ENCODE measurements at regions not wholly inside any gene's neighbourhood (a gene's known extent, or its start where the extent isn't known, plus 50 kb on each side); places are given as distances from the start of the nearest gene placed in this dataset.

DNA sequence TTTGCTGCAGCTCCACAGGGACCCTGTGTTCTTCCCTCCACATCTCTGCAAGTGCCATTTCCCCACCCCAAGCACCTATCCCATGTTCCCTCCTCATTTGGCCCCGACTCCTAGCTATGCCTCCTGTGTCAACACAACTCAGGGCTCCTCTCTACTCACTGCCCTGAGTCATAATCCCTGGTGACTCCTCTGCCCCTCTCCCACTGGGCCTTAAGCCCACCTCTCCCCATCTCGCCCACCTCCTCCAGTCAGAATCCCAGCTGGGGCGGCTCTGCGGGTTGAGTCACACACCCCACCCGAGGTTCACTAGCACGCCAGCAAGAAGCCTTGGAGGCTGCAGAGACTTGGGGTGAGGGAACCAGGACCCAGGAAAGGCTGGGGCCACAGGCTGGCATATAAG, 346.2 kb downstream of the FOXL1 start:
- TF ChIP-seq, protein P1, sequence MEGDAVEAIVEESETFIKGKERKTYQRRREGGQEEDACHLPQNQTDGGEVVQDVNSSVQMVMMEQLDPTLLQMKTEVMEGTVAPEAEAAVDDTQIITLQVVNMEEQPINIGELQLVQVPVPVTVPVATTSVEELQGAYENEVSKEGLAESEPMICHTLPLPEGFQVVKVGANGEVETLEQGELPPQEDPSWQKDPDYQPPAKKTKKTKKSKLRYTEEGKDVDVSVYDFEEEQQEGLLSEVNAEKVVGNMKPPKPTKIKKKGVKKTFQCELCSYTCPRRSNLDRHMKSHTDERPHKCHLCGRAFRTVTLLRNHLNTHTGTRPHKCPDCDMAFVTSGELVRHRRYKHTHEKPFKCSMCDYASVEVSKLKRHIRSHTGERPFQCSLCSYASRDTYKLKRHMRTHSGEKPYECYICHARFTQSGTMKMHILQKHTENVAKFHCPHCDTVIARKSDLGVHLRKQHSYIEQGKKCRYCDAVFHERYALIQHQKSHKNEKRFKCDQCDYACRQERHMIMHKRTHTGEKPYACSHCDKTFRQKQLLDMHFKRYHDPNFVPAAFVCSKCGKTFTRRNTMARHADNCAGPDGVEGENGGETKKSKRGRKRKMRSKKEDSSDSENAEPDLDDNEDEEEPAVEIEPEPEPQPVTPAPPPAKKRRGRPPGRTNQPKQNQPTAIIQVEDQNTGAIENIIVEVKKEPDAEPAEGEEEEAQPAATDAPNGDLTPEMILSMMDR (IDR thresholded peaks at IDR 0.05; ENCODE audit: borderline replicate concordance, extremely low read depth, low read length, poor library complexity, severe bottlenecking): no peak
- TF ChIP-seq EZH2 (IDR thresholded peaks at IDR 0.05; ENCODE audit: borderline replicate concordance, low read depth, low read length, severe bottlenecking): no peak
